Hepatocyte (in vitro differentiated cells): ENCODE measurements at regions not wholly inside any gene's neighbourhood (a gene's known extent, or its start where the extent isn't known, plus 50 kb on each side); places are given as distances from the start of the nearest gene placed in this dataset.
A peak's percentile ranks its signal among the peaks of the same experiment; 100 is the strongest.

Experiments used
- DNase-seq: peaks from one replicate; pipeline ENCODE4 v3.0.0-alpha.2; 2016; ENCODE audit warnings: low spot score
- H2AFZ ChIP-seq: fragments of 200-600 bp; sonication (generic); 2 replicates; pipeline ENCODE4 v1.6.0; 2016; ENCODE audit warnings: antibody characterized with exemption, mild to moderate bottlenecking
- H3K27ac ChIP-seq: fragments of 200-600 bp; sonication (generic); 2 replicates; pipeline ENCODE4 v1.5.1; 2016; ENCODE audit warnings: mild to moderate bottlenecking
- H3K27me3 ChIP-seq: fragments of 200-600 bp; sonication (generic); 2 replicates; pipeline ENCODE4 v1.6.1; 2016
- H3K36me3 ChIP-seq: fragments of 200-600 bp; sonication (generic); replicated peaks from 2 replicates; pipeline ENCODE4 v1.5.1; 2016; ENCODE audit warnings: low read depth; ENCODE audit not compliant: insufficient read depth
- H3K4me1 ChIP-seq: fragments of 200-600 bp; sonication (generic); 2 replicates; pipeline ENCODE4 v1.5.1; 2016; ENCODE audit warnings: mild to moderate bottlenecking, moderate library complexity; ENCODE audit not compliant: insufficient read depth
- H3K4me2 ChIP-seq: fragments of 200-600 bp; sonication (generic); 2 replicates; pipeline ENCODE4 v1.6.0; 2016
- H3K4me3 ChIP-seq: fragments of 200-600 bp; sonication (generic); 2 replicates; pipeline ENCODE4 v1.5.1; 2016; ENCODE audit warnings: mild to moderate bottlenecking
- H3K79me2 ChIP-seq: fragments of 200-600 bp; sonication (generic); 2 replicates; pipeline ENCODE4 v1.6.0; 2017; ENCODE audit warnings: mild to moderate bottlenecking
- H3K9me2 ChIP-seq: fragments of 200-600 bp; sonication (generic); replicated peaks from 2 replicates; pipeline ENCODE4 v1.6.0; 2017; ENCODE audit warnings: mild to moderate bottlenecking; ENCODE audit not compliant: insufficient read depth
- H3K9me3 ChIP-seq: fragments of 200-600 bp; sonication (generic); 2 replicates; pipeline ENCODE4 v1.5.1; 2016; ENCODE audit warnings: low read depth, mild to moderate bottlenecking
- H4K20me1 ChIP-seq: fragments of 200-600 bp; sonication (generic); 2 replicates; pipeline ENCODE4 v1.6.0; 2016; ENCODE audit warnings: mild to moderate bottlenecking; ENCODE audit not compliant: insufficient read depth, poor library complexity, severe bottlenecking
- EZH2 ChIP-seq: fragments of 200-600 bp; sonication (generic); IDR thresholded peaks from 2 replicates; pipeline ENCODE4 v1.6.1; 2016; ENCODE audit warnings: antibody characterized with exemption, mild to moderate bottlenecking, borderline replicate concordance
- EZH2phosphoT487 ChIP-seq: fragments of 200-600 bp; sonication (generic); IDR thresholded peaks from one replicate; pipeline ENCODE4 v1.6.1; 2018; ENCODE audit warnings: antibody characterized with exemption, mild to moderate bottlenecking, low read depth, moderate library complexity; ENCODE audit not compliant: unreplicated experiment, severe bottlenecking
- WGBS: methylation state at CpG from one replicate; pipeline ENCODE4 v1.1.6; 2016; ENCODE audit warnings: low lambda C conversion rate; ENCODE audit errors: missing lambda C conversion rate; 5-methylcytosine and 5-hydroxymethylcytosine counted together
- TF ChIP-seq, protein P1 (sequence below): fragments of 200-600 bp; sonication (generic); IDR thresholded peaks from 2 replicates; pipeline ENCODE4 v1.5.1; 2016; ENCODE audit warnings: antibody characterized with exemption, mild to moderate bottlenecking; ENCODE audit not compliant: poor library complexity

DNA sequence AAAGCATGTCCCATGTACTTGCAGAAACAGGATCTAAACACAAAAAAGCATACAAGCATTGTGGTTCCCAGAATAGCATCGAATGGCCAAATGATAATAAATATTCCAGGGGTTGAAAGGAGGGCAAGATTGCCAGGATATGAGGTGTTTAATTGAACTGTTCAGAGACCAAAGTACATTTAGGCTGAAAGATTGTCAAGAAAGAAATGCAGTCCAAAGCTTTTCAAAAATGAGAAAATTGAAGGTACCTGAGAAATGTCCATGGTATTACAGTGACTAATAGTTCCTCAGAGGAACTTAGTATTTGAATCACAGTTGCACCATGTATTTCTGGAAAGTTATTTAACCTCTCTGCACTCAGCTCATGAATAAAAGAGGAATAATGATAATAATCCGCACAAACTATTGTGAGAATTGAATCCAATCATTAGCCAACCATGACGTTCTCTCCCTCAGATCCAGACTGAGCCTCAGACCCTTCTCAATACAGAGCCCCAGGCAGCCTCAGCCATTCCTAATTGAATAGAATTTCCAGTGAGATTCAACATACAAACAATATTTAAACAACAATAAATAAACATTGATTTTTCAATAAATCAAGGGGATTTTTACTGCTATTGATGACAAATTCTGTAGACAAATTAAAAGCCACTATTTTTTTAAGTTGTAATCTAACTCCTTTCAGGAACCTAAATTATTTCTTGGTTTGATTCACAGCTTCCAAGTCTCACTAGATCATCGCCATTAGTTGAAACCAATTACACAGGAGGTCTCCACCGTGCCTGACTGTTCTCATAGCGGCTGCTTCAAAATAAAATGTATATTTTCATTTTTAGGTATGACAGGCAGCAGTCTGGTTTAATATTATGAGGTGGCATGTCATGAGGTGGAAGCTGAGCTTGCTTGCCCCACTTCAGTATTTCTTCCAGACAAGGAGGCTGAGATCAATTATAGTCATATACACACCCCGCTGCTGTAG is 144.3 kb upstream of the TENT5A start:
- peaks cover 24% of the 10 kb centered on the region for H3K4me1 ChIP-seq
- H3K4me3 ChIP-seq = no peak overlapping the region
- WGBS = 92% methylated on average over 7 of the region's 7 CpGs
- peak overlapping the region; percentile 24 for H3K27ac ChIP-seq
- no peak for DNase-seq
- TF ChIP-seq EZH2 (no peak), EZH2phosphoT487 (no peak)
- TF ChIP-seq, protein P1, sequence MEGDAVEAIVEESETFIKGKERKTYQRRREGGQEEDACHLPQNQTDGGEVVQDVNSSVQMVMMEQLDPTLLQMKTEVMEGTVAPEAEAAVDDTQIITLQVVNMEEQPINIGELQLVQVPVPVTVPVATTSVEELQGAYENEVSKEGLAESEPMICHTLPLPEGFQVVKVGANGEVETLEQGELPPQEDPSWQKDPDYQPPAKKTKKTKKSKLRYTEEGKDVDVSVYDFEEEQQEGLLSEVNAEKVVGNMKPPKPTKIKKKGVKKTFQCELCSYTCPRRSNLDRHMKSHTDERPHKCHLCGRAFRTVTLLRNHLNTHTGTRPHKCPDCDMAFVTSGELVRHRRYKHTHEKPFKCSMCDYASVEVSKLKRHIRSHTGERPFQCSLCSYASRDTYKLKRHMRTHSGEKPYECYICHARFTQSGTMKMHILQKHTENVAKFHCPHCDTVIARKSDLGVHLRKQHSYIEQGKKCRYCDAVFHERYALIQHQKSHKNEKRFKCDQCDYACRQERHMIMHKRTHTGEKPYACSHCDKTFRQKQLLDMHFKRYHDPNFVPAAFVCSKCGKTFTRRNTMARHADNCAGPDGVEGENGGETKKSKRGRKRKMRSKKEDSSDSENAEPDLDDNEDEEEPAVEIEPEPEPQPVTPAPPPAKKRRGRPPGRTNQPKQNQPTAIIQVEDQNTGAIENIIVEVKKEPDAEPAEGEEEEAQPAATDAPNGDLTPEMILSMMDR = no peak
- no peaks in the 10 kb centered on the region for H4K20me1 ChIP-seq
- H3K36me3 ChIP-seq = no peaks in the 10 kb centered on the region
- no peaks in the 10 kb centered on the region for H3K9me3 ChIP-seq
- no peaks in the 10 kb centered on the region for H3K9me2 ChIP-seq
- H3K27me3 ChIP-seq = no peaks in the 10 kb centered on the region
- no peaks in the 10 kb centered on the region for H3K79me2 ChIP-seq
- no peak overlapping the region for H2AFZ ChIP-seq
- H3K4me2 ChIP-seq = no peak overlapping the region

DNA sequence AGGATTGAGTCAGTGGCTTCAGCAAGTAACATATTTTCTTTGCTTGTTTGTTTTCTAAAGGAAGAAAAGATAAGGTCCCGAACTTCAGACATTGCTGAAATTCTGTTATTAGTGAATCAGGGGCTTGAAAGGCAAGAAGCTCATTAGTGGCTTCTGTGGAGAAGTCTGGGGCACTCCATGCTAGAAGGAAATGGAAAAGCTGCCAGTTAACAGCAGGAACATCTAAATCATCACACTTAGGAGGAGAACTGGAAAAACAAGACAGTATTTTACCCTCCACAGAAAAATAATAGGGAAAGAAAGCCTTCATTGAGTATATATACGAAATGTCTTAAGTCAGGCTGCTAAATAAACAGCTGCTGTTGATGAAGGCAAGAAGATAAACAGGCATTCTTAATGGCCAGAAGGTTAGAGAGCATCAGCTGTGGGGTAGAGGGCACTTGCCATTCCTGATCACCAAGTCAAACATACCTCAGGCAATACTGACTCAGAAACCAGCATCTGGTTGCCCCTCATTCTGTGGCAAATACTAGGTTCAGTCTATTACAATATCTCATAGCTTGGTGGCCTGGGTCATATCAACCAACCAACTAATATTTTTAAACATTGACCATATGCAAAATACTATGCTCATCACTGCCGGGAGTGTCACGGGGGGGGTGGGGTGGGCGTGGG is 143.2 kb upstream of the TENT5A start:
- peak; percentile 30 for DNase-seq
- WGBS = 54% methylated on average over 5 of the region's 5 CpGs
- Histone ChIP-seq H3K27ac (peak overlapping the region; percentile 78), H3K36me3 (no peaks in the 10 kb centered on the region), H3K4me3 (no peak overlapping the region), H2AFZ (no peak overlapping the region), H3K79me2 (no peaks in the 10 kb centered on the region), H3K9me3 (no peaks in the 10 kb centered on the region), H3K4me2 (peak overlapping the region; percentile 51), H4K20me1 (no peaks in the 10 kb centered on the region), H3K4me1 (peaks cover 17% of the 10 kb centered on the region), H3K27me3 (no peaks in the 10 kb centered on the region), H3K9me2 (no peaks in the 10 kb centered on the region)
- TF ChIP-seq, protein P1 = no peak
- TF ChIP-seq EZH2phosphoT487 (no peak), EZH2 (no peak)

DNA sequence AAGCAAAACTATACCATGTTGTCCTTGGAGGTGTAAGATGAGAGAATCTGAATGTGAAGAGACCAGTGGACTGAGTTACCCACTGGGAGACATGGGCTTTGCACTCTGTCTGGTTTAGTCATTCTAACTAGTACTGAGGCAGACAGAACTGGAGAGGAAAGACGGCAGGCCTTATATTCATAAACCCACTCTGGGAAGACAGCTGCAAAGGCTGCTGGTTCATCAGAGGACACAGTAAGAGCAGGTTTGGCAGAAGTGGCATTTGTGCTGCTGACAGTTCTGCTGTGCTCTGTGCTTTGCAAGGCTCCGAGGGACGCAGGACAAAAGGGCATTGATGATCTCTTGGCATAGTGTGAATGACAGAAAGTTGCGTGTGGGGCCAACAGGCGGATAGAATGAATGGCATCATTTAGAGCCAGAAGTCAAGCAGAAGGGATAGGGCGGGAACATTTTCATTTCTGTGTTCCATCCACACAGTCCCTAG is 142.3 kb upstream of the TENT5A start:
- Histone ChIP-seq H3K9me3 (no peaks in the 10 kb centered on the region), H3K36me3 (no peaks in the 10 kb centered on the region), H3K27me3 (no peaks in the 10 kb centered on the region), H3K27ac (peak overlapping the region; percentile 78), H3K4me1 (peaks cover 17% of the 10 kb centered on the region), H4K20me1 (no peaks in the 10 kb centered on the region), H3K4me3 (no peak overlapping the region), H3K9me2 (no peaks in the 10 kb centered on the region), H2AFZ (no peak overlapping the region), H3K79me2 (no peaks in the 10 kb centered on the region), H3K4me2 (peak overlapping the region; percentile 51)
- DNase-seq = no peak
- TF ChIP-seq EZH2 (no peak), EZH2phosphoT487 (no peak)
- TF ChIP-seq, protein P1 = no peak
- 76% methylated on average over 6 of the region's 6 CpGs for WGBS
